DMS153 treated with DMSO at 0.1 percent for 48 hours (cell line): ENCODE measurements at regions not wholly inside any gene's neighbourhood (a gene's known extent, or its start where the extent isn't known, plus 50 kb on each side); places are given as distances from the start of the nearest gene placed in this dataset.

Experiments
- DNase-seq: peaks from one replicate; lab custom pipeline; 2025; ENCODE audit not compliant: unreplicated experiment; lab: John Stamatoyannopoulos, UW

DNA sequence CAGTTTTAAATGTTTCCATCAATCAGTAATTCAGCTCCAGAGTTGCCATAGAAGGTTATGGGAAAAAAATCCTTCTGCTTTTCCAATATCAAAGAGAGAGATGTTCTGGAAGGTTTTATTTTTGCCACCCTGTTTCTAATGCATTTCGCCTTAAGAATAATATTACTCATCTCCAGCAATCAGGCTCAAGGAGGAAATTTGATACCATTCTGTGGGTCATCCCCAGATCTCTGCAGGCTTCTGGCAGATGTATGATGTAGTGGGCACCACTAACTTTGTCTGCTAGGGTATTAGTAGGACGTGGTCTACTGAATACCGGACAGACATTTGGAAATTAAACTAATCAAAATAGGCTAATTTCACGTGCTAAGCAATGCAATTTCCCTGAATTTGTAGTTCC lies 645.4 kb upstream of the TENM3 start:
- no peak for DNase-seq

- DNase-seq = peak; percentile 63
These were observed 644.1 kb upstream of the TENM3 start for GRCh38 chr4:181599134-181599533.

GRCh38 chr4:181601103-181601502 lies 642.1 kb upstream of the TENM3 start:
- no peak for DNase-seq

DNA sequence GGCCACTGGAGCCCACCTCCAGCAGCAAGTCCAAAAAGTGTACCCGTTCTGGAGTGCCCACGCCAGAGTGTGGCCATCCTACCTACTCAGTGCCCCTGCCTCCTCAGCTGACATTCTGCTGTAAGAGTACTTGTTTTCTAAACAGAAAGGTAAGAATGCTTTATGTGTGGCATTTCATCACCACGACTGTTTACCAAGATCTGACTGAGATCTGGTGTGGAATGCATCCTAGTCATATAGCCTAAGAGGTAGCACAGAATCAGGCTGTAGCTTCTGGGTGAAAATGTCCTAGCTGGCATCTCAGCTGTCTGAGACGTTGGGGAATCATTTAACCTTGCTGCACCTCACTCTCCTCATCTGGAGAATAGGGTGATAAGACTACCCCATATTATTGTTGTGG lies 638.7 kb upstream of the TENM3 start:
- no peak for DNase-seq

DNA sequence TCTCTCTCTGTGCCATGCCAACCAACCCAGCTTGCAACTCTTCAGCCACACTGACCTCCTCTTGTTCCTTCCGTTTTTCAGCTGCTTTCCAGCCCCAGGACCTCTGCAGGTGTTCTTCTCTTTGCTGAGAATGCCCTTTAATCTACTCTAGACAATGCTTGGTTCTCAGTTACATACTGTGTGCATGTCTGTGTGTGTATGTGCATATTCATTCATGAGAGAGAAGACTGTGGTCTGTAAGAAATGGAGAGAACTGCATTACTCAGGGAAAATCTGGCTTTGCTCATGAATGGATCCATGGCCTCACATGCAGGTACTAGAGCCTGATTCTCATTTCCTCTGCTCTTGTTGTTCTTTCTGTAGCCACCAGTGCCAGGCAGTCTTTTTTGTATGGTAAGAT lies 636.9 kb upstream of the TENM3 start:
- no peak for DNase-seq

GRCh38 chr4:181608181-181608580 lies 635.0 kb upstream of the TENM3 start:
- no peak for DNase-seq

DNA sequence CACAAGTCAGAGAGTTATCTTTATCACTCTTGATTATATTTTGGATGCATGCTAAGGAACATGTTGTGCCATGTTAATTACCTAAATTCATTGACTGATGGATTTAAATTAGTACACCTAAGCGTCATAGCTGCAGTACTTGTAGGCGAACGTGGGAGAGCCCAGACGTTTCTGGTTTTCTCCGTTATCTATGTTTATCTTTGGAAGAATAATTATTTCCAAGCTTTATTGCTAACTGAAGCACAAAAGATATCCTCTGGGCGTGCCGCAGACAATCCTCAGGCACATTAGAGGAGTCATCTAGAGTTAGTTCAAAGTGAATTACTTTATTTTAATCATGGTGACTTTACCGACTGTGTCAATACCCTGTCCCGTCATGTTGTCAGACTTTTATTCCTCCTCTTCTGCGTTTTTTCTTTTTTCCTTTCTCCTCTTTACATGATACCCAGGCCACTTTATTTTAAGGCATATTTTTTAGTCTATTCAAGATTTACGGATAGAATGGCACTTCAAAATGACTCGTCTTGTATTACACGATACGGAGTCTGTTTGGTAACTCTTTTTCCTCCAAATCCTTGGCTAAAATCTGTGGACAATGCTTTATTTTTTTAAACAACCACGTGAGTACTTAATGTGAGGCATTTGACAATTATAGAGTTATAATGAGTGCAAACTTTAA lies 632.0 kb upstream of the TENM3 start:
- peak; percentile 28 for DNase-seq

DNA sequence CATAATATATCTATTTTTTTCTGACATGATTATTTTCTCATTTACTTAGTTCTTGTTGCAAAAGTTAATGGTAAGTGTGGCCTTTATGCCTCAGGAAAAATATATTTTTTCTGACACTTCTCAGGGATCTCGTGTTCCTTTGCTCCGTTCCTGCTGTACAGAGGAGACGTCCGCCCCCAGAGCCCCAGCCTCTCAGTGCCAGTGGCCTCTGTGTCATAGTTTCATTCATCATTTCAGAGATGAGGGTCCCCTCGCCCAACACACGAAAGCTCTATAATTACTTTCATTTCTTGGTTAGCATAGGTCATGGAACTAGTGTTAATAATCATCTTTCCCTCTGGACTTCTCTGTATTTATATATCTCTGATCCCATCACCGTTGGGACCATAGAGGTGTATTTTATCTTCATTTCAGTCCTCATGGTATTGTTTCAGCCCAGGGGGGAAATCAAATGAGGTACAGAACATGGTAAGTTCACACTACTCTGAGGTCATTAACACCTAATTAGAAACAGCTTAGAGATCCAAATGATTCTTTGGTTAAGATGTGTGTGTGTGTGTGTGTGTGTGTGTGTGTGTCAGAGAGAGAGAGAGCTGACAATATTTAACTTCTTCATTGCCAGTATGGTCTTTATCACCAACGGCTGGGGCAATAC lies 631.1 kb upstream of the TENM3 start:
- DNase-seq = no peak

DNA sequence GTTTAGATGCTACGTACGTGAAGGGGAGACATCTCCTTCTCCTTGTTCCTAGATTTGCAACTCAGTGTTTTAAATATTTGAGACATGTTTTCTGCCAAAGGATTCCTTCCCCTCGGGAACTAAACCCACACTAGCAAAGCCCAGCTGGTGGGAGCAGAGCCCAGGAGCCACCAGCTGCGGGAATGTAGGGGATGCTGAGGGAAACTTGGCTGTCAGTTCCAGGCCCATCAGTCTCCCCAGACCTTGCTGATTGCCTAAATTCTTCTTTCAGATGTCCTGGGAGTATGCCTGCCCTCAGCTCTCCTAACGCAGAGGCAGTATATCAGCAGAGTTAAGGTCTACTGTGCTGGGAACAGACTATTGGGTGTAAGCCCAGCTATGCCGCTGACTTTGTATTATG lies 630.0 kb upstream of the TENM3 start:
- no peak for DNase-seq

DNA sequence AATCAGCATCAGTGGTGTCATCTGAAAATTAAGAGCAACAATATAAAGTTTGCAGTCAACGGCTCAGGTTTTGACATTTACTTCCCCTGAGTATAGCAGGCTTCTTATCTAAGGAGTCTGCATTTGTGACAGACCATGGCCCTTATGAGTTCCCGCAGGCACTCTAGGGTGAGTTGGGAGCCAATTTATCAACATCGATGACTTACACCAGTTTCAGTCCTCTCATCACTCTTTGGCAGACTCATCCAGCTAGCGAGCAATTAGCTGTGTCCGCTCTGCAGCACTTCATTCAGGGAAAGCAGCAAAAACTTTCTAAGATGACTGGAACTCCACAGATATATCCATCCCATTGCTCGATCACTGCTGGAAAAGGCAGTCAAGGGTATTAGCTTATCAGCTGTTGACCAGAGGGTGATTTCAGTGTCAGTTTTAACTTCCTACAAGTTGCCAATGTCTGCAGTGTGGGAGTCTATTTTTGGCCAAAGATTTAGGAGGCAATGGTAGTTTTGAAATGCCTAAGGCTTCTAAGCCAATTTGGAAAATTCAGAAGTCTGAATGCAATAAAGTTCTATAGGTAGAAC lies 625.1 kb upstream of the TENM3 start:
- no peak for DNase-seq

- no peak for DNase-seq
These were observed 624.3 kb upstream of the TENM3 start for GRCh38 chr4:181618896-181619295.

DNA sequence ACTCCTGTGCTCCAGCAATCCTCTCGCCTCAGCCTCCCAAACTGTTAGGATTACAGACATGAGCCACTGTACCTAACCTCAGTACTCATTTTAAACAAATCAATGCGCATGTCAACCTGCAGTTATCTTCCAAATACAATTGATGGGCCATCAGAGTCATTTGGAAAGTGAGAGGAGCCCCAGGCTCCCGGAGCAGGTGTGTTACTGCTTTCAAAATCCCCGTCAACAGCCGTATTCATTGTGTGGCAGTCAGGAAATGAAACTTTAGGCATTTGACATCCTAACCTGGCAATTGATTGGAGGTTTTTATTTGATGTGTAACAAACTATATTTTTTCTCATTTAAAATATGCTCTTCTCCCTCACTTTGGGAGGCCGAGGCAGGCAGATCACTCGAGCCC lies 623.6 kb upstream of the TENM3 start:
- no peak for DNase-seq

DNA sequence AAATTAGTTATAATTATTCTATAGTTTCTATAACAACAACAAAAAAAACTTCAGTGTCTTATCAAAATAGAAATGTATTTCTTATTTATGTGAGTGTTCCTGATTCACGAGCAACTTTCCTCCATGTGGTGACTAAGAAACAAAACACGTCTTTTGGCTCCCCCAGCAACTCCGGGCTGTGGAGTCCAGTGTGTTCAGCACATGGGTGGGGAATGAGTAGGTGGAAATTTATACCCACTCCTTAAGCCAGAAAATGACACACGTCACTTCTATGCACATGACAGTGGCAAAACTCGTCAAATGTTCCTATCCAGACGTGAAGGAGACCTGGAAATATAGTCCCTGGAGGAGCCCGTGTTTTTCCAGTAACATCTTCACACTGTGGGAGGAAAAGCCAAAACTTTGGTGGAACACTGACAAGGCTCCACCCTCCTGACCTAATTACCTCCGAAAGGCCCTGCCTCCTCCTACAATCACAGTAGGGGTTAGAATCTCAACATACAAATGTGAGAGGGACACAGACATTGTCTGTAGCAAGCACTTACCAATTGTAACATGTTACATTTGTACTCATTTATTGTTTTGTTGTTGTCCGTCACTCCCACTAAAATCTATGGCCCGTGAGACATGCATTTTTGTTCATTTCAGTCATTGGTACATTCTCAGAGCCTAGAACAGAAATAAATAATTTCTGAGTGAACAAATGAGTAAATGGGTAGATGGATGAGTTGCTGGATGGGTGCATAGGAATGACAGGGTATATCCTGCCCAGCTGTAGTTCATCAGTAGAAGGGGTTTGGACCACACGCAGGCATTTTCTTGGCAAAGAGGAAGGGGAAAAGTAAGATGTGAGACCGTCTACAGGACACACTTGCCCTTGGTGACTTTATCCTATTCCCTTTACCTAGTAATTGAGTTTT lies 605.8 kb upstream of the TENM3 start:
- DNase-seq = no peak

- no peak for DNase-seq
These were observed 599.7 kb upstream of the TENM3 start for GRCh38 chr4:181643466-181643865.

DNA sequence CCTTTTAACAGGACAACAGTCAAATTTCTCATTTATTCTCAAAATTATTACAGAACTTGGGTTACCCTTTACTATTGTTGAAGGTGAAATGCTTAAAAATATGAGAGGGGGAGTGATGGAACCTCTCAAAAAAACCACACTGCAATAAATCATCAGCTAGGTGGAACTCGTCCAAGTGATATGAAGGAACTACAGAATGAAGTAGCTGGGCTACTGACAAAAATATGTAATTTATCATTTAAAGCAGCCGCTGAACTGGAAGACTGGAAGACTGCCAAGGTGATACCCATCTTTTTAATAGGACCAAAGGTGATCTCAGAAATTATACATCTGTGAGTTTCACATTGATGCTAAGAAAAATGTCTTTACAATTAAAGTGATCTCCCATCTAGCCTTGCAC lies 597.7 kb upstream of the TENM3 start:
- no peak for DNase-seq

GRCh38 chr4:181646864-181647263 lies 596.3 kb upstream of the TENM3 start:
- DNase-seq = no peak

DNA sequence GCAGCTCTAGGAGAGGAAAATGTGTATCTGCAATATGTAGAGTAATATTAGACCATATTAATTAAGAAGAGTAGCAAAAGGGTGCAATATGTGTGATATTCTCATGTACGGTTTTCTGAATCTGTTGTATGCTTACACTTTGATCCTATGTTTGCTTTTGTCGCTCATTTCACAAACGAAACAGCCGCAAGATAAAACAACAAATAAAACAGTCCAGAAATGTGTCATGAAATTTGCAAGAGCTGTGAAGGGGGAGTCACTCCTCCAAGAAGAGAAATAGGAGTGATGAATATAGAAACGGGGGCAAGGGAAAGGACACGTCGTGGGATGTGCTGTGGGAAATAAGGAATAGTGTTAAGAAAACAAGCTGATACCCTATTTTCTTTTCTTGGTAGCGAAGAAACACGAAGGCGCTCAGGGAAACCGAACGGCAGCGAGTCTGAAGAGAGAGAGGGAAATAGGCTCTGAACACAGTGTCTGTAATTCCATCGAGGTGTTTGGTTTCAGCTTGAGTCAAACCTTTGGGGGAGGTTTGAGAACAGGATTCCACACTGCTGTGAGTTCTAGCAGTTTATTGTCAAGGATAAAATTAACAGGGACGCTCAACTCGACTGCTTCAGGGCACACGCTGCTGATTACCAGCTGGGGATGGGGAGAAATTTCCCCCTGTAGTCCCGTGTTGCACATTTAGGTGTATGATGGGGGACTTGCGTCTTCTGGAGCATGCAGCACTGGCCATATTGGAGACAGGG lies 595.6 kb upstream of the TENM3 start:
- no peak for DNase-seq

- no peak for DNase-seq
These were observed 593.0 kb upstream of the TENM3 start for GRCh38 chr4:181650033-181650825.

- DNase-seq = no peak
These were observed 586.5 kb upstream of the TENM3 start for GRCh38 chr4:181656748-181657147.

DNA sequence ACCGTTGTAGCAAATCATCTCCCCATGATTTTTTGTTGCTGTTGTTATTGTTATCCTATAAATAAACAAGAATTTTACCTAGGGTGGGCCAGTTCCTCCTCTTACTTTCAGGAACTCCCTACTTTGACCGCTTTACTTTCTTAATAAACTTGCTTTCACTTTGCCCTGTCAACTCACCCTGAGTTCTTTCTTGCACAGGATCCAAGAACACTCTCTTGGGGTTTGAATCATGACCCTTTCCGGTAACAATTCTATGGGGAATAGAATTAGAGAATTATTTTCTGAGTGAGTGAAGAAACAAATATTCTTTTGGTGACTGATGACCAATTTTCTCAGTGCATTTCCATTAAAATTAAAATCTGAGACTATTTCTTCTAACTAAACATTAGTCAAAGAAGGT lies 584.0 kb upstream of the TENM3 start:
- DNase-seq = no peak
